ENCODE measurements at regions not wholly inside any gene's neighbourhood (a gene's known extent, or its start where the extent isn't known, plus 50 kb on each side); places are given as distances from the start of the nearest gene placed in this dataset.

GRCh38 chr2:216571178-216571908, 61.9 kb upstream of the IGFBP2 start:
- H3K9me3 ChIP-seq: no peaks in the 10 kb centered on the region
- no peak overlapping the region for H3K27ac ChIP-seq
- H3K4me3 ChIP-seq: no peak overlapping the region
- no peaks in the 10 kb centered on the region for H3K4me1 ChIP-seq
- H3K27me3 ChIP-seq: no peaks in the 10 kb centered on the region
- TF ChIP-seq CTCF (IDR thresholded peaks at IDR 0.05) (no peak), POLR2A (IDR thresholded peaks at IDR 0.05) (no peak)
- H3K36me3 ChIP-seq: no peaks in the 10 kb centered on the region
- no peak for DNase-seq

- peak overlapping the region in 1 of 4 donors; percentile 67 for H3K27ac ChIP-seq
- no peak for TF ChIP-seq POLR2A (IDR thresholded peaks at IDR 0.05)
- no peak for TF ChIP-seq CTCF (IDR thresholded peaks at IDR 0.05)
- no peaks in the 10 kb centered on the region for H3K36me3 ChIP-seq
- H3K9me3 ChIP-seq: no peaks in the 10 kb centered on the region
- no peaks in the 10 kb centered on the region for H3K27me3 ChIP-seq
- no peak overlapping the region for H3K4me3 ChIP-seq
- no peak for DNase-seq
- no peaks in the 10 kb centered on the region for H3K4me1 ChIP-seq
These were observed 61.2 kb upstream of the IGFBP2 start for GRCh38 chr2:216571909-216572513.

GRCh38 chr2:216572582-216573578, 60.3 kb upstream of the IGFBP2 start:
- H3K27ac ChIP-seq: peak overlapping the region in 1 of 4 donors; percentile 67
- no peak for TF ChIP-seq POLR2A (IDR thresholded peaks at IDR 0.05)
- no peak for TF ChIP-seq CTCF (IDR thresholded peaks at IDR 0.05)
- no peak for DNase-seq
- no peaks in the 10 kb centered on the region for H3K27me3 ChIP-seq
- H3K36me3 ChIP-seq: no peaks in the 10 kb centered on the region
- H3K9me3 ChIP-seq: no peaks in the 10 kb centered on the region
- no peaks in the 10 kb centered on the region for H3K4me1 ChIP-seq
- no peak overlapping the region for H3K4me3 ChIP-seq

GRCh38 chr2:216574046-216574445, 59.2 kb upstream of the IGFBP2 start:
- TF ChIP-seq POLR2A (IDR thresholded peaks at IDR 0.05): no peak
- TF ChIP-seq CTCF (IDR thresholded peaks at IDR 0.05): no peak
- no peak overlapping the region for H3K27ac ChIP-seq
- DNase-seq: no peak
- H3K4me3 ChIP-seq: no peak overlapping the region
- no peaks in the 10 kb centered on the region for H3K9me3 ChIP-seq
- H3K4me1 ChIP-seq: no peaks in the 10 kb centered on the region
- no peaks in the 10 kb centered on the region for H3K36me3 ChIP-seq
- H3K27me3 ChIP-seq: no peaks in the 10 kb centered on the region

- DNase-seq: no peak
- Histone ChIP-seq H3K4me3 (no peak overlapping the region), H3K27ac (no peak overlapping the region), H3K36me3 (no peaks in the 10 kb centered on the region), H3K4me1 (no peaks in the 10 kb centered on the region), H3K27me3 (no peaks in the 10 kb centered on the region), H3K9me3 (no peaks in the 10 kb centered on the region)
- TF ChIP-seq POLR2A (IDR thresholded peaks at IDR 0.05) (no peak), CTCF (IDR thresholded peaks at IDR 0.05) (no peak)
These were observed 58.6 kb upstream of the IGFBP2 start for GRCh38 chr2:216574586-216574985.
